HS-27A (cell line): ENCODE measurements at regions not wholly inside any gene's neighbourhood (a gene's known extent, or its start where the extent isn't known, plus 50 kb on each side); places are given as distances from the start of the nearest gene placed in this dataset.

Experiments
- DNase-seq: peaks from one replicate; pipeline ENCODE4 v3.0.0-alpha.2; 2012; ENCODE audit warnings: low read depth, missing footprints

DNA sequence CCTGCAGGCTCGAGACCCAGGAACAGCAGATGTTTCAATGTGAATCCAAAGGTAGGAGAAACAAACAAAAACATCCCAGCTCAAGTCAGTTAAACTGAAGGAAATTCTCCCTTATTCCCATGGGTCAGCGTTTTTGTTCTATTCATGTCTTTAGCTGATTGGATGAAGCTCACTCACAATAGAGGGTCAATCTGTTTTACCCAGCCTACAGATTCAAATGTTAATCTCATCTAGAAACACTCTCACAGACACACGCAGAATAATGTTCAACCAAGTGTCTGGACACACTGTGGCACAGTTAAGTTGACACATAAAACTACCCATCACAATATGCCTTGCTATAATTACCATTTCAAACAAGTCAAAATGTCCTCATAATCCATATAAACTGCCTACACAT is 180.6 kb upstream of the CDH8 start:
- DNase-seq: no peak

DNA sequence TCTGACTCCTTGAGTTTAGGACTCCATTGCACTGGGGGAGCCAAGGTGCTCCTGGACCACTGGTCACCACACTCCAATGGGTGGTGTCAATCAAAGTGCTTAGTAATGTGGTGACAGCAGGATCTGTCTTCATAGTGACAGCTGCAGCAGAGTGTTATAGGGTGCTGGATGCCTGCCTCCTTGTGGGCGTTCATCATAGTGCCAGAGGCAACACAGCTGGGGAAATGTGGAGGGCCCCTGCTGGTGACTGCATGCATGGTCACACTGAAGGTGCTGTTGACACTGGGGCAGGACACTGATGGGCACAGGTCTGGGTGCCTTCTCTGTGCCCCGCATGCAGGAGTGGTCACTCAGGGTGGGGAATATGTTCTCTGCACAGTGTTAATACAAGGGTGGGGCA is 177.5 kb upstream of the CDH8 start:
- no peak for DNase-seq

DNA sequence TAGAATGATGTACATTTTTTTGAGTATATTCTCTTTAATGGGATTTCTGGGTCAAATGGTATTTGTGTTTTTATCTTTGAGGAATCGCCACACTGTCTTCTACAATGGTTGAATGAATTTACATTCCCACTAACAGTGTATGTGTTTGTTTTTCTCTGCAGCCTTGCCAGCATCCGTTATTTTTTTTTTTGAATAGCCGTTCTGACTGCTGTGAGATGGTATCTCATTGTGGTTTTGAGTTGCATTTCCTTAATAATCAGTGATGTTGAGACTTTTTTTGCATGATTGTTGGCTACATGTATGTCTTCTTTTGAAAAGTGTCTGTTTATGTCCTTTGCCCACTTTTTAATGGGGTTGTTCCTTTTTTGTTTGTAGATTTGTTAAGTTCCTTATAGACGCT is 172.7 kb upstream of the CDH8 start:
- DNase-seq: no peak

DNA sequence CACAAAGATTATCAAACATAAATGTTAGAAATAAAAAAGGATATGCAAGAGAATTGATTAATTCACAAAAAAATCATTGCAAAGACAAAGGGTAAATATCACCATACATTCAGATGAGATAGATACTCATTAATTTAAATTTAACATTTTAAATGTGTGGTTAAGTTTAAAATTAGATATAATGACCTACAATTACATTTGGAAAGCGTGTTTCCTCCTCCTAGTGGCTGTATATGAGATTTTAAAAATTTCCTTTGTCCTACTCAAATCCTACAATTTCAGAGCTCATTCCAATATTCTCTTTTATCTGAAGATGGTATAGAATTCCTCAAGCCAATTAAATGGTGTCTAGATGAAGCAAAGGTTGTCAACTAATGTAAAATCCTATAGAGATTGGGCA is 169.2 kb upstream of the CDH8 start:
- no peak for DNase-seq

DNA sequence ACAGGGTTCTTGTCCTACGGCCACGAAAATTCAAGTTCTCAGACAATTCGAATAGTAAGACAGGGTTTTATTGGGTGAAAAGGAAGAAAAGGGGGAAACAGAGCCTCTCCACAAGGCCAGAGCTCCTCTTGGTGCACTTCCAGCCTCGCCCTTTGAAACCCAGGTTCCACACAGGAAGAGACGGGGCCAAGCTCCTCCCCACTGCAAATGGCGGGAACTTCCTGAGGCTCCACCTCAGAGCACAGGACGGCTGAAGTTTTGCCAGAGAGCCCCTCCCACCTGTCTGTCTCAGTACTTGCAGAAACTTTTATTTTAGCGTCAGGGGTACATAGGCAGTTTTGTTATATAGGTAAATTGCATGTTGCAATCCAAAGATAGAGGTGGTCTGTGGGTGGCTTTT is 165.7 kb upstream of the CDH8 start:
- DNase-seq: no peak

DNA sequence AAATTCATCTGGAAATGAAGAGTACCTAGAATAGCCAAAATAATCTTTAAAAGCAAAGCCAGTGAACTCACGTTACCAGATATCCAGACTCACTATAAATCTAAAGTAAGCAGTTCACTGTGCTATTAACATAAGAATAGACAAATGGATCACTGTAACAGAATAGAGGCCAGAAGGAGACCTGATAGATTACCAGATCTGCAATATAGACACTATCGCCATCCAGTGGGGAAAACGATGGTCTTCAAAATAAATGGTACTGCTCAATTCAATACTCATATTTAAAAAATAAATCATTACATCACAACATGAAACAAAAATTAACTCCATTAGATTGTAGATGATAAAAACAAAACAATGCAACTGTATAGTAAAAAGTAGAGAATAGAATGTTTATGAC is 158.6 kb upstream of the CDH8 start:
- DNase-seq: no peak

DNA sequence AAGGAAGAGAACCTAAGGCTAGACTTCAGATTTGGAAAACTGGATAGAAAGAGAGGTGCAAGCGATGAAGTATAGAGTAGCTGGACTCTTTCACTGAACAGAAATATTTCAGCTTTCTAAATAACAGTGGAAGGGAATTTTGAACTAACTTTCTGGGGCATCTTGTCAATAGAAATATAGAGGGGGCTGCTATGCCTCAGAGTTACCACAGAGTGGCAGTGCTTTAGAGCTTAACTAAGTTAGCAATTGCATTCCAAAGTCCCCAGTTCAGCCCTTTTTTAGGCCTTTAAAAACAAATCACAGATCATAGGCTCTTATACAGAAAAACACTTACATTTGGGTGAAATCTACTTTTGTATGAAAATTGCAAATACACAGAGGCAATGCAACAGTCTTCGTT is 154.2 kb upstream of the CDH8 start:
- DNase-seq: no peak

DNA sequence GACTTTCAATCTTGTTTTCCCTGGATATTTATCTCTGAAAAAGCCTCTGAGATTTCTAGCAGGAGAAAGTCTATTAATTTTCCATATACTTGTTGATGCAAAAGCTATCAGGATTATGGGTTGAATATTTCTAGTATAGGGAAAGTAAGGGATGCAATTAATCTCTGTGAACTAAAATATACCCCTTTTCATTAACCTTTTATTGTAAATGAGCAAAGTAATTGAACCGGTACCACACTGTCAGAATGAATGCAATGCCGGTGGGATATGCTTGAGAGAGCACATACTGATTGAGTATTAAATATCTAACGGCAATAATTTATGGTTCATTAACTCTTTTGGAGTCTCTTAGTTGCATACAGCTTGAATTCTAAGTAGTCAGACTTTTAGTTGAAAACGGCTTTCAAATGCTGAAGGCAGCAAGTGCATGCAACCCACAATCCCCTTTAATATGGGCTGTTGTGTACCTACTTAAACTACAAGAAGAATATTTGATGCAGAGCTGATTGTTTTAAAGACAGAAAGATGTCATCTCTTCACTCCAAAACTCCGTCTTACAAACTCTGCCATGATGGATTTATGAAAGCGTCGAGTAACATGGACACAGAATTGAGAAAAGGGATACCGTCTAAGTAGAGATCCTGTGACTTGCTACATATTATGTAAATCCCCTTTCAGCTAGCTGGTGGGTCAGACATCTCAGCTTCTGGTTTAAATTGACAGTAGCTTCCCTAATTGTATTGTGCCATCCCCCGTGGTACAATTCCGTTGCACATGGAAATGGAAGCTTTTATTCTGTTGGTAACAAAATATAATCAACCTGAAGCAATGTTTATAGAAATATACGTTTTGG is 141.3 kb upstream of the CDH8 start:
- no peak for DNase-seq

DNA sequence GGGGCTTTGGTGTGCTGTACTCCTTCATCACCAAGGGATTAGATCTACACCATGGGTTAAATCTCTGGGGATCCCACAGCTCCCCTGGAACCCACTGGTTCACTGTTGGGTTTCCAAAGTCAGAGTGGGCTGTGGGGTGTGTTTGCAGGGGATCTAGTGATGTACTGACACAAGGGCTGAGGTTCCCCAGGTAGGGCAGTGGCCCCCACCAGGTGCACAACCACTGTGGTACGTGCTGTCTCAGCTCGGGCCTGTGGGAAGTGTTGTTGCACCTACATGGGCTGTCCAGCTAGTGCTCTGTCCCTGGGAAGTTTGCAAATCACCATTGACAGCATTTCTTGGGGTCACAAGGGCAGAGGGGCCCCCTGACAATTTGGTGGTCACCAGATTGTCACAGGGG is 134.4 kb upstream of the CDH8 start:
- no peak for DNase-seq

DNA sequence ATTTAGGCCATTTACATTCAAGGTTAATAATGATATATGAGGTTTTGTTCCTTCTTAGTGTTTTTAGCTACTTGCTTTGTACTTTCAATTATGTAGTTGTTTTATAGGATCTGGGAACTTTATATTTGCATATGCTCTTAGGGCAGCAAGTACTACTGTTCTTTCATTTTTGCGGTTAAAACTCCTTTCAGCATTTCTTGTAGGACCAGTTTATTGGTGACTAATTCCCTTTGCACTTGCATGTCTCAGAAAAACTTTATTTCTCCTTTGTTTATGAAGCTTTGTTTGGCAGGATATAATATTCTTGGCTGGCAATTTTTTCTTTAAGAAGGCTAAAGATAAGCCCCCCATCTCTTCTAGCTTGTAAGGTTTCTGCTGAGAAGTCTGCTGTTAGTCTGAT is 131.3 kb upstream of the CDH8 start:
- no peak for DNase-seq

DNA sequence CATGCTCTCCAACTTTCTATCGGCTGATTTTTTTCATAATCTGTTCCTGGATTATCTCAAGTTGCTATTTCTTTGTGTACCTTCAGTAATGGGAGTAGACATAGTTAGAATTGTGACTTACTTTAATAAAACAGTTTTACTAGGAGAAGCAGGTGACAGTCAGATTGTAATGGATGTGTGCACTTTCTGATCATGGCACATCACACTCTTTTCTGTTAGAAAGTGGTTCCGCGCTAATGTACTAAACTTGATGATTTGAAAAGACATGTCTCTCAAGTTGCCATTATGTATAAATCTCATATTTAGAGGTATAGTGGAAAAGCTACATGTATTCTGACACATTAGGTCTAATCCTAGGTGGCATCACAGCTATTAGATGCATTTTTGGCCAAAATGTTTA is 121.3 kb upstream of the CDH8 start:
- no peak for DNase-seq

DNA sequence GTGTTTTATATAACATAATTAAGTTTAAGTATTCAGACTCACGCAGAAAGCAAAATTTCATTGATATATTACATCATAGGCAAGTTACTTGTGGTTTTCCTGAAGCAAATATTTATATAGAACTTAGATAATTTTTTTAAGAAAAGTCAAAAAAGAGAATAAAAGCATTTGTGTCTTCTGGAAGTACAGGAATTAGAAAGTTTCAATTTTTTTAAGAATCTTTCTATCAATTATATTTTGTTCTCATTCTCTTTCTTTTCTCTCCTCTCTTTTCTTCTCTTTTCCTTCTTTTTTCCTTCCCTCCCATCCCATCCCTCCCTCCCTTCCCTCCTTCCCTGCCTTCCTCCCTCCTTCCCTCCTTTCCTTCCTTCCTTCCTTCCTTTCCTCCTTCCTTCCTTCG is 120.7 kb upstream of the CDH8 start:
- DNase-seq: no peak

DNA sequence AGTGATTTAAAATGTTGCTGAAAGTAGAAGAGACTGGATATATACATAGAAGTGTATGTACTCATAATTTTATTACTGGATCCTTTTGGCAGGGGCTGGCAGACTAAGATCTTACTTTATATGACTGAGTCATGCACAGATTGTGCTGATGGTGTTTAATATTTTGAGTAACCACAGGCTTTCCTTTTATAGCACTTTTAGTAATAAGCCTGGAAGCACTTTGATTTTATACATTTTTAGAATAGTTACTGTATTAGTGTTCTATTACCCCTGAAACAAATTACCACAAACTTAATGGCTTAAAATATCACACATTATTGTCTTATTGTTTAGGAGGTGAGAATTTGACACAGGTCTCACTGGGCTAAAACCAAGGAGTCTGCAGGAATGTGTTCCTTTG is 113.4 kb upstream of the CDH8 start:
- DNase-seq: no peak

DNA sequence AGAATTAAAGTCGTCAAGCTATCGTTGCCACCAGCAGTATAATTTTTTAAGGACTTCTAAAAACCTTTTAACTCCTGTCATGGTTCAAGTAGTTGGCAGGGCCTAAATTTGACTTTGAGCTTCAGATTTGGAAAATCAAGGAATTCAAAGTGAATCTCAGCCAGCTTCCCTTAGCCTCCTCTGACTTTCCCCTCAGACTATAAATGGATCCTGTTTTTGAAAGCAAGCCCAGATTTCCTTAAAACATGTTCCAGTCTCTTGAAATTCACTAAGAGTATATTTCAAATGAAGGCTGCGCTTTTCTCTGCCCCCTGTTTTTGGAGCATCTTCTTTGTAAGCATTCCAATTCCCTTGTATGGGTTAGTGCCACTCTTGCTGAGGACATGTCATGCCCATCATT is 101.8 kb upstream of the CDH8 start:
- no peak for DNase-seq

DNA sequence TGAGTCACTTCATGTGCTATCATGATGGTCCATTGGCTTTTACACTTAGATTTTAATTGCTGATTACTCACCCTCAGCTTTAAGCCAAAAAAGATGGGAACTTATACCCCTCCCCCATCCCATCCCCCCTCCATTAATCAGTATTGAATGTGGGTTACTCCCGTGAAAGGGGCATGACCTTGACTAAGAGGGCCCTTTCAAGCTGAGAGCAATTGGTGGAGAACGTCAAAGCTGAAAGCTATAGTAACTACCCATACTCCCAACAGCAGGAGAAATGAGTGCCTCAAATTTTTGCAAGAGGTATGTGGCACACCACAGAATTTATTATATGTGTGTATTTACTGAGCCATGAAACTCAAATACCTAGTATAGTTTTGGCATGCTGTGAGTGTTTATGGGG is 99.7 kb upstream of the CDH8 start:
- DNase-seq: peak; percentile 75

DNA sequence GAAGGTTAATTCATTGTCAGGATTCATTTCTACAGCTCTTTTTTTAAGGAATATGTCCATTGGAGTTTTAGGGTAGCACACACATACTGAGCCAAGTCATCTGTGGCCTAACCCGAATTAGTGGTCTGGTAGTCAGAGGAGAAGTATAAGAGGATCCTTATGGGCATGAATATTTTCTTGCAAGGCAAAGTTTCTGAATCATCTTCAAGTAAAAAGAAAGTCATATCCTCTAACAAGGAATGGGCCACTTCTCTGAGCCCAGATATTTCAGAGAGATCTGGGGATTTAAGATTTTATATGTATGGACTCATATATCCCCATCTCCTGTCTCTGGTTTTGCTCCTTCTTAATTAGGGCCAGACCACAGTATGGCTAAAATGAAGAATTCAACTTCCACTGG is 99.2 kb upstream of the CDH8 start:
- no peak for DNase-seq

DNA sequence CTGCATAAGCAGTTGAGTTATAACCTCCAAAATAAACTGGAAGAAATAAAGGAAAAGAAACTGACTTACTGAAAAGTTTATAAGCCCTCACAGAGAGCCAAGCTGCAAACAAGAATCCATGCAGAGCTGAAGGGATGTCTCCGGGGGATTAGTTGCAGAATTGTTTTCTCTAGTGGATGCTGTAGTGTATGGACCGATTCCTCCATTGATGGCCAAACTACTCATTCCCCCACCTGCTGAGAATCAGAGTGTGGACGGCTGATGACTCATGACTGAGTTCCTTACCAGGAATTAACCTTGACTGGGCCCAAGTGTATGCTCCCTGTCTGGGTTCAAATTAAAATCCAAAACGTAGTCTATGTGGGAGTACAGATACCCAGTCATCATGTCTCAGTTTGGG is 93.9 kb upstream of the CDH8 start:
- no peak for DNase-seq

DNA sequence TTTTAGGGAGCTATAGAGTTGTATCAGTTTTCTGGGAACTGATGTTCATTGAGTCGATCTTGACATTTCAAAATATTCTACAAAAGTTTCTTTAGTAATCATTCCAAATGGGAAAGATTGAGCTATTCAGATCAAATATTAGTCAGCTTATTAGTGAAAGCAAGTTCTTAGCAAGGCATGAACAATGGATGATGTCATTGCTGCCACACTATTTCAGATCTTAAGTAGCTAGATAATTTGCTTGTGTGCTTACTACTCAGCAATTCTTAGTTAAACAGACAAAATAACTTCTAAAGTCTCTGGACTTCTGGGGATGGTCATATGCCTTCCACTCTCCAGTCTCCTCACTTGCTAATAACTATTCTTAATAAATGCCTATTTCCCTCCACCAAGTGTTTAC is 69.0 kb upstream of the CDH8 start:
- DNase-seq: no peak

DNA sequence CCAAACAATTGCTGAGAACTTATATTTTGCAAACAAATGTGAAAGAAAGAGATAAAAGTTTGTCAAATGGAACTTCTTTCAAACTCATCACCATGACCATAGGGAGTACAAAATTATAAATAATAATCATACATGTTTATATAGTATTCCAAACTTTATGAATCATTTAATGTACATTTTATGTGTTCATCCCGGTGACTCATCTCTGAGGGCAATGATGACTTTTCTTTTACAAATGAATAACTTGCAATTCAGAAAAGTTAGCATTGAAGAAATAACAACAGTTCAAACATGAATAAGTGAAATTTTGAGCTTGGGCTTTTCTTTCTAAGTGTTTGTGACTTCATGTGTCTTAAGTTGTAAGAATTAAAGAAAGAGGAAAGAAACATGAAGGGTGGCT is 66.3 kb upstream of the CDH8 start:
- no peak for DNase-seq

DNA sequence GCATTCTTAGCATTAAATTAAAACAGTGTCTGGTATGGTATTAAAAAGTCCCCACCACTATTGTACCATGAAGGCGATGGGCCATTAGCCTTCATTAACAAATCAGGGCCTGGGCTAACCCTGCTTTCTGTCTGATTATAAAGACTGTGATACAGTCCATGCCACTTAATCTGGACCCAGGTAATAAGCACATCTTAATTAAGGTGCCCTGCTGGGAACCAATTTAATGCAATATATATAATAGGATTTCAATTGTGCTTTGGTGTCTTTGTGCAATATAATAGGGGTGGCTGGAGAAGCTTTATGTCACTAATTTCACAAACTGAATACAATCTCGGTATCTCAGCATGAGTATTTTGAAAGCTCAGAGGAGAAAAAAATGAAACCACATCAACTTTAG is 64.4 kb upstream of the CDH8 start:
- DNase-seq: no peak

DNA sequence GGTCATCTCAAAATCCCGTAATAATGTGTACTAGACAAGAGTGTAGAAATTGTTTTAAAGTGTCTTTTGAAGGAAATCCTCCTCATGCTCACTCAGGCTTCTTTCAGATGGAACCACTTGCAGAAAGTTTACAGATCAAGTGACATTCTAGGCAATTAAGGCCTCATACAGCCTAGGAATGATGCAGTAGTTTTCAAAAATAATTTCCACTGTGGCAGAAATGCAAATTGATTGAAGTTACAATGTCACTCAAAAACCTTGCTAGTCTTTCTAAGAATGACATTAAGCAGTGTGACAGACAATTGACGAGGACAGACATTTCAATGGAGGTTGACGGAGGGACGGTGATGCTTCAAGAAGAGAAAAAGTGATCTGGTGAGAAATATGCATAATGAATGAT is 53.5 kb upstream of the CDH8 start:
- no peak for DNase-seq

DNA sequence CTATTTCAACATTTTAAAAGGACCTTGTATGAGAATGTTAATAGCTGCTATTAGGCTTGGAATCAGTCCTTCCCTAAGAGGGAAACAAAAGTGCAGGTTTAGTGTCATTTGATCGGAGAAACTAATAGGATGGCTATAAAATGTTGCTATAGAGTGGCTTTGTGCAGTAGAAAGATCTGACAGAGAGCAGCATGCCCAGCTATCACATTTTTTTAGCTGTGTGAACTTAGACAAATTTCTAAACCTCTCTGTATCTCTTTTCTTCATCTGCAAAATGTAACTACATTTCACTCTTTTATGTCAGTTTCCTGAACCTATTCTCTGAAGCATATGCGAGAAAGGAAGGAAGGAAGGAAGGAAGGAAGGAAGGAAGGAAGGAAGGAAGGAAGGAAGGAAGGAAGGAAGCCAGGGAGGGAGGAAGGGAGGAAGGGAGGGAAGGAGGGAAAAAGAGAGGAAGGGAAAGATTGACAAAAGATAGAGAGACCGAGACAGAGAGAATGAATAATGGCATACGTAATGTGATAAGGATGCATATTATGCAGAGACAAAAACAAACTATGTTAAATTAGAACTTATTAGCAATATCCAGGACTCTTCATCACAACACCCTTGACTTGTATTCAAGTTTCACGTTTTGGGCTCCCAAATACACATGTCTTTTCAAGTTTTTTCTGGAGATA is 52.6 kb upstream of the CDH8 start:
- DNase-seq: no peak
